GM21619 (cell line): ENCODE measurements at regions not wholly inside any gene's neighbourhood (a gene's known extent, or its start where the extent isn't known, plus 50 kb on each side); places are given as distances from the start of the nearest gene placed in this dataset.
"Not testable (repeated sequence)": the region's sequence is repeated elsewhere in the genome, so short reads cannot be mapped to it uniquely, and the experiment has no call there.

ENCODE experiments used
- ATAC-seq: cut with Tn5 transposase; IDR thresholded peaks from one replicate; pipeline ENCODE4 v1.9.1; 2021; ENCODE audit not compliant: unreplicated experiment

DNA sequence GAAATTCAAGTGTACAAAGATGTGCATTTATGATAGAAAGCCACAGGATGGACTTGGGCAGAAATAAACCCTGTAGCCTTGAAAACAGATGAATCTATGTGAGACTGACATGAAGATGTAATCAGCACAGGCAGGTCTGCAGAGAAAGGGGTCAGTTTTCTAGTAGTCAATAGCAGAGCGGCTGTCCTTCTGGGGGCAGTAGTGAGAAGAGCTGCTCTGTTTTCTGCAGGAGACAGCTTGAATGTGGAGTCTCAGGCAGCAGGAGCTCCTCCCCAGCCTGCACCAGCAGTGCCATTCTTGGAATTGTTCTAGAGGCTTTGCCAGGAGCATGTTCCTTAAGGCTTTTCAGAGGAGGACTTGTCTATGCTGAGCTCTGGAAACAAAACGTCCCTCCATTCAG, 1524.4 kb downstream of the RPIA start:
- ATAC-seq, result not testable (repeated sequence)

DNA sequence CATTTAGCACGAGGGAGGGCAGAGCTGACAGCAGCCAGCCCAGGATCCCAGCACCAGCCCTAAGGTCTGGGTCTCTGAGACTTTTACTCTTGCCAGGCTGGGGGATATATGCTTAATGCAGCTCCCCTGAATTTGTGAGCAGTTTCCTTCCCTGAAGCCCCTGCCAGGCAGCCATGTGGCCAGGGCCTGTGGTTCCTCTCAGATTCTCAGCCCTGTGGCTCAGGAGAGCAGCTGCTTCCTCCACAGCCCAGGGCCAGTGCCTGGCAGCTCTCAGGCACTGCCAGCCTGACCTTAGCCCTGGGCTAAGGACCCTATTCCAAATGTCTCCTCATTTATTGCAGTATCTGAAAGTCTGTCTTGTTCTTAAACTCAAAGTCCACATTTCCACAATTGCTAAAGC, 1525.3 kb downstream of the RPIA start:
- ATAC-seq, result not testable (repeated sequence)

DNA sequence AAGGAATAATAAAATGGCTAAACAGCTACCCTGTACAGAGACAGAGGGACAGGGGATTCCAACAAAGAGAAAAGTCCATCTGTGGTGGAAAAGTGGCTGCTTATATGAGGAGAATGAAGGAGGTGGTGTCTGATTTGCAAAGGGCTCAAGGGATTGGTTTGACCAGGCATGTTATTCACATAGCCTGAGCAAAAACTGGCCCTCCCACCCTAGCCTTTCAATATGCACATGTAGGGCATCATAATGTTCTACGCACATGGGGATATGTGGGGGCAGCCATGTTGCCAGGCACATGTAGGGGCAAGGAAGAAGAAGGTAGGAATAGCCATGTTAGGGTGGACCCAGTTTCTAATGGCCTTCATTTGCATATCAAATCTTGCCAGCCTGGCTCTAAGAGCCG, 1527.1 kb downstream of the RPIA start:
- ATAC-seq, result not testable (repeated sequence)

DNA sequence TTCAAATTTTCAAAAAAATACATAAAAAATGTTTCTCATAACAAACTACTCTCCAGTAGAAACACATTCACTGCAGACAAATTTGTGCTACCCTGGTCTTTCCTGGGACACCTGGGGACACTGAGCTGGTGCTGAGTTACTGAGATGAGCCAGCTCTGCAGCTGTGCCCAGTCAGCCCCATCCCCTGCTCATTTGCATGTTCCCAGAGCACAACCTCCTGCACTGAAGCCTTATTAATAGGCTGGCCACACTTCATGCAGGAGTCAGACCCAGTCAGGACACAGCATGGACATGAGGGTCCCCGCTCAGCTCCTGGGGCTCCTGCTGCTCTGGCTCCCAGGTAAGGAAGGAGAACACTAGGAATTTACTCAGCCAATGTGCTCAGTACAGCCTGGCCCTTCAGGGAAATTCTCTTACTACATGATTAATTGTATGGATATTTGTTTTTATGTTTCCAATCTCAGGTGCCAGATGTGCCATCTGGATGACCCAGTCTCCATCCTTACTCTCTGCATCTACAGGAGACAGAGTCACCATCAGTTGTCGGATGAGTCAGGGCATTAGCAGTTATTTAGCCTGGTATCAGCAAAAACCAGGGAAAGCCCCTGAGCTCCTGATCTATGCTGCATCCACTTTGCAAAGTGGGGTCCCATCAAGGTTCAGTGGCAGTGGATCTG, 1529.3 kb downstream of the RPIA start:
- ATAC-seq, result not testable (repeated sequence)

DNA sequence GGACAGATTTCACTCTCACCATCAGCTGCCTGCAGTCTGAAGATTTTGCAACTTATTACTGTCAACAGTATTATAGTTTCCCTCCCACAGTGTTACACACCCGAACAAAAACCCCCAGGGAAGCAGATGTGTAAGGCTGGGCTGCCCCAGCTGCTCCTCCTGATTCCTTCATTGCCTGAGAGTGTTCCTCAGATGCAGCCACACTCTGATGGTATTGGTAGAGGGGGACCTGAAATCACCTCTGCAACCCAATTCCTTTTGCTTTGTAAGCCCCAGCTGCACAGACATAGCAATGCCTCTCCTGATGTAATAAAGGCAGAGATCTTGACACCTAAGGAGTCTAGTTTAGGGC, 1529.8 kb downstream of the RPIA start:
- no peak for ATAC-seq

DNA sequence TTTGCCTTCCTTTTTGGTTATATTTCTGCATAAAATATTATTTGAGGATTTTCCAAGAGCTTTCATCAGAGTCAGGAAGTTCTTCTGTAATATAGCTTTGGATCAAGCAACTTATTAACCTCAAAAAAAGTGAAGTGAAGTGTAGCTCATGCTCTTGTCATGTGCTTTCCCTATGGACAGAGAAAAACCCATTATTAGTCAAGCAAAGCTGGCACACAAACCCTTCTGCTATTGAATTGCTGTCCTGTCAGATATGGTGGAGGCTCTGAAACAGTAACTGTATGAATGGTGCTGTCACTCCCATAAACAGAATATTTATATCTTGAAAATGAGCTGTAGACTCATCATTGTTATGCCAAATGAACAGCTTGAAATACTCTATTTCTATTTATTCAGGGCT, 1533.3 kb downstream of the RPIA start:
- ATAC-seq, result not testable (repeated sequence)

DNA sequence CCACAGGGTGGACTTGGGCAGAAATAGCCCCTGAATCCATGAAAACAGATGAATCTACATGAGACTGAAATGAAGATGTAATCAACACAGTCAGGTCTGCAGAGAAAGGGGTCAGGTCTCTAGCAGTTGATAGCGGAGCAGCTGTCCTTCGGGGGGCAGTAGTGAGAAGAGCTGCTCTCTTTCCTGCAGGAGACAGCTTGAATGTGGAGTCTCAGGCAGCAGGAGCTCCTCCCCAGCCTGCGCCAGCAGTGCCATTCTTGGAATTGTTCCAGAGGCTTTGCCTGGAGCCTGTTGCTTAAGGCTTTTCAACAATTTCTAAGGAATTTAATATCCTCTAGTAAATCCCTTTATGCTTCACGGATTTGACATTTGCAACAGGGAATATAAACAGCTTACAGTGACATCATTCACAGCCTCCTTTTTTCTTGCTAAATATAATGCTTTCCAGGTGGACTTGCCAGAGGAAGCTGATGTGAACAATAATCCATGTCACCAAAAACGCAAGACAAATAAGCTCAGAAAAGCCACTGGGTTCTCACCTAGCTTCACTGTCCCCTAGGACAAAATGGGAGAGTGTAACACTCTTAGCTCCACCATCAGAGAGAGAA, 1535.1 kb downstream of the RPIA start:
- not testable (repeated sequence) for ATAC-seq

DNA sequence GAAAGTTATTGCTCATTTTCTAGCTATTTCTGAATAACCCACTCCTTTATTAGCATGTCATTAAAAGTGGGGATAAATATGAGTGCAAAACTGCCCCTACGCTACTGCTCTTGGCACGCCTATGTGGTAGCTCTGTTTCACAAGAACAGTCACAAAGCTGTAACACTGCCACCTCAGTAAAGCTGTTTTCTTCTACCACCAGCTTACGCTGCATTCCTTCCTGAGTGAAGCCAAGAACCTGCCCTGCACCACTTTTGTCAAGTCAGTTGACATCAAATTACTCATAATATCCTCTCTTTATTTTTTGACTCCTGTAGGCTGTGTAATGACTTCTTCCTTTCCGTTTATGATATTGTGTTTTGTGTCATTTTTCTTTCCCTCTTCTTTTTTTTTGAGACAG, 1539.7 kb downstream of the RPIA start:
- ATAC-seq, result not testable (repeated sequence)

DNA sequence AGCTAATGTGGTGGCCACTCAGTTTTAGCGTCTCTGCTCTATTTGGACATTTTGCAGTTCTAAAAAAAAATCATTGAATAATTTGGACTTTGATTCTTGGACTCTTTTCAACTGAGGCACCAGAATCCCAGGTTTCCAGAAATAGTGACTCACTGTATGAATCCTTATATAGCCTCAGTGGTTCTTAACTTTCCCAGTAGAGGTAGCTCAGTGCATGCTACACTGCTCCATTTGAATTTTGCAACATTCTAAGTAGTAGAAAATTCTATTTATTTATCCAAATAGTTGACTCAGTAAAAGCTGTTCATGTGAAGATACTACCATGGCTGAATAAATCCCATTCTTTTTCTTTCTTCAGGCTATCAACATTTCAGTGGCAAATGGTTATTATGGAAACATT, 1544.0 kb downstream of the RPIA start:
- ATAC-seq, result not testable (repeated sequence)

DNA sequence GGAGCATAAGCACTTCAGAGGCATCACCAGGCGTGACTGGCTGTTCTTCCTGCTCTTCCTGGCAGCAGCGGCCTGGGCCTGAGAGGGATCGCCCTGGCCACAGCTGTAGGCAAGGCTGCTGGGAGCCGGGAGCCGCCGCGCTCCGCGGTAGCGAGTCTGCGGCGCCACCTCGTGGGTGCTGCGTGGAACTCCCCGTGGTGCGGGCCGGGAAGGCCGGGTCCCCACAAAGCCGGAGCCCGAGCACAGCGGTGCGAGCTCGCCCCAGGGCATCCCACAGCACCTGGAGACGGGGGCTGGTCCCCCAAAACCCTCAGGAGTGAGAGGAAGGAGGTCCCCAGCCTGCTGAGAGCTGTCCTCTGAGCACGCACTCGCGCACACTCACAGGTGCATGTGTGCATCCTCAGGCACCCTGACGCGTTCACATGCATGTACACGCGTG, 1546.5 kb downstream of the RPIA start:
- not testable (repeated sequence) for ATAC-seq

DNA sequence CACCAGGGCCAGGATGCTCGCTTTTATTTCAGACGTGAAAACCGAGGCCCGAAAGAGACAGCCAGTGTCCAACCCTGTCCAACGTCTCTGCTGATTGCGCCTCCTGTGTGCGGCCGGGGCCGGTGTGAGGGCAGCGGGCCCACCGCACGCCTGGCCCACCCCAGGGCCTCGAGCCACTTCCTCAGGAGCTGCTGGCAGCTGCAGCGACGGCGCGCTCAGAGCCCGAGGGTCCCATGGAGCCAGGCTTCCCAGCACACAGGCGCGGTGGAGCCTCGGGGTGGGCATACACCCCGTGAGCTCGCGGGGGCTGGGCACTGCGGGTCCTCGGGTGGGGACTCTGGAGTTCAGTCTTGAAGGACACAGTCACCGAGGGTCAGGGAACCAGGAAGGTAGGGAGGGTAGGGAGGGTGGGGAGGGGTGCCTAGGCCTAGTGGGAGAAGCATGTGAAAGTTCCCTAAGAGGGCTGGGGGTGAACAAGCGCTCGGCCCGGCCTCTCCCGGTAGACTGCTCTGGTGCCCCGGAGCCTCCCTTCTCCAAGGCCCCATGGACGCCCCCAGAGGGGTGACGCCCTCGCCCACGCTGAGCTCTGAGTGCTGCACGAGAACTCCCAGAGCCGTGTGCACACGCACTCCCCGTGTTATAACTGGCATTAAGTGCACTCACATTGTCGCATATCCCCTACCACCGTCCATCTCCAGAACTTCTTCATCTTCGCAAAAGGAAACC, 1547.2 kb downstream of the RPIA start:
- not testable (repeated sequence) for ATAC-seq

DNA sequence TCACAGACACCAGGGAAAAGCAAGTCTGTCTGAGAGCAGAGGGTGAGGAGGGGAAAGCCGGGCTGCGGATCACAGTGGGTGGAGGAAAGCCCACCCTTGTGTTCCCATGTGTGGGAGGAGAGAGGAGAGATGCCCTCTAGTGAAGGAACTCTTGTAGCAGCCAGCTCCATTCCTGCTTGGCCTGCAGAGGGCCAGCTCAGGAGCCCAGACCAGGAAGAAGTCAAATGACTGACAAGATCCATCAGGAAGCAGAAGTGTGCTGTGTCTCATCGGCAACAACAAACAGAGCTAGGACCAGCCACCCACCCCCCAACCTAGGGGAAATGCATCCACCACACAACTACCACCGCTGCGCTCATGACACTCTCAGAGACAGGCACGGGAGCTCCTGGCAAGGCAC, 1548.3 kb downstream of the RPIA start:
- not testable (repeated sequence) for ATAC-seq

DNA sequence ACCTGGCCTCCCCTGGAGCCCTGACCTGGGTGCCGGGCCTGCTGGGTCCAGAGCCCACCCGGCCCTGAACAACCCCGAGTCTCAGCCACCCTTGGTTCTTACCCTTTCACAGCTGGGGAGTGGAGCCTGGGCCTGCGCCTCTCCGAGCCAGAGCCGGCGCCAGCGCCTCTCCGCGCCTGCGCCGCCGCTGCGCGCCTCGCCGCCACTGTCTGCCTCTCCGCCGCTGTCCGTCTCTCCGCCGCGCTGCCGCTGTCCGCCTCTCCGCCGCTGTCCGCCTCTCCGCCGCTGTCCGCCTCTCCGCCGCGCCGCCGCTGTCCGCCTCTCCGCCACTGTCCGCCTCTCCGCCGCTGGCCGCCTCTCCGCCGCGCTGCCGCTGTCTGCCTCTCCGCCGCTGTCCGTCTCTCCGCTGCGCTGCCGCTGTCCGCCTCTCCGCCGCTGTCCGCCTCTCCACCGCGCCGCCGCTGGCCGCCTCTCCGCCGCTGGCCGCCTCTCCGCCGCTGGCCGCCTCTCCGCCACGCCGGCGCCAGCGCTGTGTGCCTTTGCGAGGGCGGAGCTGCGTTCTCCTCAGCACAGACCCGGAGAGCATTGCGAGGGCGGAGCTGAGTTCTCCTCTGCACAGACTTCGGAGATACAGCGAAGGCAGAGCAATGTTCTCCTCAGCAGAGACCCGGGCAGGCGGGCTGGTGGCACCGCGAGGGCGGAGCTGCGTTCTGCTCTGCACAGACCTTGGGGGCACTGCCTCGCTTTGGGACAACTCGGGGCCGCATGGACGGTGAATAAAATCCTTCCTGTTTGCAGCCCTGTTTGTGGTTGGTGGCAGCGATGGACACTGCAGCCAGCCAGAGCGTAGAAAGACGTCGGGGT, 1553.7 kb downstream of the RPIA start:
- not testable (repeated sequence) for ATAC-seq

DNA sequence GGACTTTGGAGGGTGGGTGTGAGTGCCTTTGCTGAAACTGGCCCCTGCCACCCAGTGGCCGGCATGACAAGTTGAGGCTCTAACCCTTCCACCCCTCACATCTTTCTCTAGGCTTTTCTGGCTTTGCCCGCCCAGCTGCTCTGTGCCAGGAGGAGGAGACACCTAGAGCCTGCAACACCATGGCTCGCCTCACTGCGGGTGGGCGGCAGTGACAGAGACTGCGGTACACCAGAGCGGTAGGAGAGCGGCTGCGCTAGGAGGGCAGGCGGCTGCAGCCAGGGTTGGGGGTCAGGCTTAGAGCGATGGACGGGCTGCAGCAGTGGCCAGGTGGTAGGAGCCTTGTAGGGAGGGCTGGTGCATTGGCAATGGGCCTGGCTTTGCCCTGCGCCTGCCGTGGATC, 1556.9 kb downstream of the RPIA start:
- not testable (repeated sequence) for ATAC-seq

DNA sequence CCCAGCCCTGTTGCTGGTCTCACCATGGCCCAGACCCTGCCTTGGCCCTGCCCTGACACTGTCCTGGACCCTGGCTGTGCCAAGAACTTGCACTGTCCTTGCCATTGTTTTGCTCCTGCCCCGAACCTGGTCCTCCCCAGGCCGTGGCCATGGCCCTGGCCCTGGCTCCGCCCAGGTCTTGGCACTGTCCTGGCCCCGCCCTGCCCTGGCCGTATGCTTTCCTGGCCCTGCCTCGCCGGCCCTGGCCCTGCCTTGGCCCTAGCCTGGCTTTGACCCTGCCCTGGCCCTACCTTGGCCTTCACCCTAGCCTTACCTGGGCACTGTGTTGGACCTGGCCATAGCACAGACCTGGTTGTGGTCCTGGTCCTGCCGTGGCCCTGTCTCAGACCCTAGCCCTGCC, 1558.9 kb downstream of the RPIA start:
- ATAC-seq, result not testable (repeated sequence)

DNA sequence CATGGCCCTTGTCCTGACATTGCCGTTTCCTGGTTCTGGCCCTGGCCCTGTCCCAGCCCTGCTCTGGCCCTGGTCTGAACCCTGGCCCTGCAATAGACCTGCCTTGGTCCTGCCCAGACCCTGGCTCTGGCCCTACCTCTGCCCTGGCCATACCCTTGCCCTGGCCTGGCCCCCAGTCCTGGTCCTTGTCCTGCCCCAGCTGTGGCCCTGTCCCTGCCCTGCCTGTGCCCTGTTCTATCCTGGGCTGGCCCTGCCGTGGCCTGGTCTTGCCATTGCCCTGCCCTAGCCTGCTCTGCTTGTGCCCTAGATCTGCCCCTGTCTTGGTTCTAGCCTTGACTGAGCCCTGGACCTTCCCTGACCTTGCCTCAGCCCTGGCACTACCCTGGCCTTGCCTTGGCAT, 1560.1 kb downstream of the RPIA start:
- not testable (repeated sequence) for ATAC-seq

DNA sequence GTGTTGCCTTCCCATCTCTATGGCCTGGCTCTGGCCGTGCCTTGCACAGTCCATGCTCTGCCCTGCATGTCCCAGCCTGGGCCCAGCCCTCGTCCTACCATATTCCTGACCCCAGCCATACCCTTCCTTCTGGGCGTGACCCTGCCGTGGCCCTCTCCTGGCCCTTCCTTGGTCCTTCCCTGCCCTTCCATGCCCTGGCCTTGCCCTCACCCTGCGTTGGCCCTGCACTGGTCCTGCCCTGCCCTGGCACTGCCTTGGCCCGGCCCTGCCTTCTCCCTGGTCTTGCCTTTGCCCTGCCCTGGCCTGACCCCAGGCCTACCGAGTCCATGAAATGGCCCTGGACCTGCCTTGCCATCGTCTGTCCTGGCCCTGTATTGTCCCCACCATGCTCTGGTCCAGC, 1561.8 kb downstream of the RPIA start:
- not testable (repeated sequence) for ATAC-seq

DNA sequence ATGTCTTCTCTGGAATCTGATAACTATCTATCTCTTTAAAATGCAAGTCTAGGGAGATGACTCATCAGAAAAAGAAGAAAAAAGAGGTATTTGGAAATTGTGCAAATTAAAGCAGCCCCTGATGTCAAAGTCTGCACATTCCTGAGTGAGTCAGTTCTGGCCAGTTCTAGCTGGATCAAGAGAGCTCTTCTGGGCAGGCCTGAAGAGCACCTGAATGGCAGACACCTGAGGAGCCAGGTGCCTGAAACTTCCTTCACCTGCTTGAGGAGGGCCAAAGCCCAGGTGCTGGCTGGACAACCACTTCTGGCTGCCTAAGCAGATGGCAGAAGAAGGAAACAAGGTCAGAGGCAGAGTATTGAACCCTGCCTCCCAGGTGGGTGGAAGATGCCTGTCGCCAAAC, 1575.4 kb downstream of the RPIA start:
- ATAC-seq, result not testable (repeated sequence)

DNA sequence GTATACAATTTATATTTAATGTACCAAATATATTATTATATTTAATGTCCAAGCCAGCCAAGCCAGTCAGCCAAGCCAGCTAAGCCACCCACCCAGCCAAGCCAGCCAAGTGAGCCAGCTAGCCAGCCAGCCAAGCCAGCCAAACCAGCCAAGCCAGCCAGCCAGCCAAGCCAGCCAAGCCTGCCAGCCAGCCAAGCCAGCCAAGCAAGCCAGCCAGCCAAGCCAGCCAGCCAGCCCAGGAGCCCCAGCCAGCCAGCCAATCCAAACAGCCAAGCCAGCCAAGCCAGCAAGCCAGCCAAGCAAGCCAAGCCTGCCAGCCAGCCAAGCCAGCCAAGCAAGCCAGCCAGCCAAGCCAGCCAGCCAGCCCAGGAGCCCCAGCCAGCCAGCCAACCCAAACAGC, 1596.3 kb downstream of the RPIA start:
- not testable (repeated sequence) for ATAC-seq

DNA sequence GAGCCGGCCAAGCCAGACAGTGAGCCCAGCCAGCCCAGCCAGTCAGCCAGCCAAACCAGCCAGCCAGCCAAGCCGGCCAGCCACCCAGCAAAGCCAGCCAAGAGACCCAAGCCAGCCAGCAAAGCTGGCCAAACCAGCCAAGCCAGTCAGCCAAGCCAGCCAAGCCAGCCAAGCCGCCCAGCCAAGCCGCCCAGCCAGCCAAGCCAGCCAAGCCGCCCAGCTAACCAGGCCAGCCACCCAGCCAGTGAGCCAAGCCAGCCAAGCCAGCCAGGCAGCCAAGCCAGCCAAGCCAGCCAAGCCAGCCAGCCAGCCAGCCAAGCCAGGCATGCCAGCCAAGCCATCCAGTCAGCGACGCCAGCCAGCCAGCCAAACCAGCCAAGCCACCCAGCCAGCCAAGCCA, 1596.9 kb downstream of the RPIA start:
- ATAC-seq, result not testable (repeated sequence)
